ENCODE measurements at regions not wholly inside any gene's neighbourhood (a gene's known extent, or its start where the extent isn't known, plus 50 kb on each side); places are given as distances from the start of the nearest gene placed in this dataset.

DNA sequence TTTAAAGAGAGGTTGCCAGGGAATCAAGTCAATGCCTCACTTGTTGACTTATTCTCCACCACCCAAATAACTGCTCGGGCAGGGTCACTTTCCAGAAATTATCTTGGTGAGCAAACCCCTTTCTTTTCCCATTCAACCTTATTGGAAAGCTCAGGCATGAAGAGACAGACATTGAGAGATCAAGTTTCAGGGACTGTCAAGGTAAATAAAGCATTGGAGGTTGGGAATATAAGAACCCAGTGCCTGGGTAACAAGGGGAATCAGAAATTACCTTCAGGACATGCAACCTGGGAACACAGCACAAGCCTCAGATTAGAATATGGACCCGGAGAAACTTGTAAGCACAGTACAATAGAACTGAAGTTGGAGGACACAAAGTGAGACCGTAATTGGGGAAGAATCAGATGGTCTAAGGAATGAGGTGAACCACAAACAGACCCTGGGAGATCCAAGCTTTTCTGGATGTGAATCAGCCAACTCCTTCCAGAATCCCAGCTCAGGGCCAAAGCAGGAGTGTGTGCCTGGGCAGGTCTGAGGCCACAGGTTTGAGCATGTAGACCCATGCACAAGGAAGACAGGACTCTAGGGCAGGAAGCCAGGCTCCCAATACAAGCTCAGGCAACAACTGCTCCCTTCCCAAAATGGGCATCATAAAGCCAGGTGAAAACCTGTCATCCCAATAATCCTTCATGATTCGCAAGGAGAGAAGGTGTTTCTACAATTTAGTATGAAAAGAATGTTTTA lies 512.8 kb downstream of the MAFB start:
- TF ChIP-seq POLR2A (IDR thresholded peaks at IDR 0.05) (no peak), EP300 (IDR thresholded peaks at IDR 0.05) (no peak)
- TF ChIP-seq, protein P1, sequence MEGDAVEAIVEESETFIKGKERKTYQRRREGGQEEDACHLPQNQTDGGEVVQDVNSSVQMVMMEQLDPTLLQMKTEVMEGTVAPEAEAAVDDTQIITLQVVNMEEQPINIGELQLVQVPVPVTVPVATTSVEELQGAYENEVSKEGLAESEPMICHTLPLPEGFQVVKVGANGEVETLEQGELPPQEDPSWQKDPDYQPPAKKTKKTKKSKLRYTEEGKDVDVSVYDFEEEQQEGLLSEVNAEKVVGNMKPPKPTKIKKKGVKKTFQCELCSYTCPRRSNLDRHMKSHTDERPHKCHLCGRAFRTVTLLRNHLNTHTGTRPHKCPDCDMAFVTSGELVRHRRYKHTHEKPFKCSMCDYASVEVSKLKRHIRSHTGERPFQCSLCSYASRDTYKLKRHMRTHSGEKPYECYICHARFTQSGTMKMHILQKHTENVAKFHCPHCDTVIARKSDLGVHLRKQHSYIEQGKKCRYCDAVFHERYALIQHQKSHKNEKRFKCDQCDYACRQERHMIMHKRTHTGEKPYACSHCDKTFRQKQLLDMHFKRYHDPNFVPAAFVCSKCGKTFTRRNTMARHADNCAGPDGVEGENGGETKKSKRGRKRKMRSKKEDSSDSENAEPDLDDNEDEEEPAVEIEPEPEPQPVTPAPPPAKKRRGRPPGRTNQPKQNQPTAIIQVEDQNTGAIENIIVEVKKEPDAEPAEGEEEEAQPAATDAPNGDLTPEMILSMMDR (IDR thresholded peaks at IDR 0.05): no peak
- H3K4me1 ChIP-seq: no peaks in the 10 kb centered on the region
- H3K27me3 ChIP-seq: peaks cover 0 to 10% (median 0%) of the 10 kb centered on the region in 3 donors
- H3K4me3 ChIP-seq: no peak overlapping the region
- no peak overlapping the region for H3K27ac ChIP-seq
- intact Hi-C loops (cut with DNase I; ENCODE audit: low total_unique reads): no loop called here
- H3K36me3 ChIP-seq: no peaks in the 10 kb centered on the region
- no peak for DNase-seq
- no peaks in the 10 kb centered on the region for H3K9me3 ChIP-seq
- WGBS, 5 donors: 75 to 85% (median 80%) methylated on average over 4 of the region's 4 CpGs

DNA sequence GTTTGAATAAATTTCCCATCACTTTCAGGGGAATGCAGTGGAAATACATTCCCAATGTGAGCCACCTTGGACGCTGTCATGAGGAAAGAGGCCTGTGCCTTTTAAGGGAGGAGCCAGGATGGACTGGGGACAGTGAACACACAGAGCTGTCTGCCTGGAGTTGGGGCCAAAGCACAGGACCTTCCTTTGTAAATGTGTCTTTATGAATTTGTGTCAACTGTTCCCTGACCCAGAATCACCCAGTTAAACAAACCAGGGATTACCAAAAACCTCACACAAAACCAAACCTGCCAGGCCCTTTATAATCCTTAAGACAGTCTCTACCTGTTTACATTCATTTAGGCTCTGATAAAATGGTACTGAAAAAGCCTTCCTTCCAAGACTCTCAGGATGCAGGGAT lies 513.7 kb downstream of the MAFB start:
- Histone ChIP-seq H3K4me3 (no peak overlapping the region), H3K27me3 (peaks cover 0 to 10% (median 0%) of the 10 kb centered on the region in 3 donors), H3K4me1 (no peaks in the 10 kb centered on the region), H3K9me3 (no peaks in the 10 kb centered on the region), H3K36me3 (no peaks in the 10 kb centered on the region), H3K27ac (no peak overlapping the region)
- TF ChIP-seq EP300 (IDR thresholded peaks at IDR 0.05) (no peak), POLR2A (IDR thresholded peaks at IDR 0.05) (no peak), POLR2AphosphoS5 (IDR thresholded peaks at IDR 0.05) (no peak)
- TF ChIP-seq, protein P1 (IDR thresholded peaks at IDR 0.05): no peak
- intact Hi-C loops (cut with DNase I; ENCODE audit: low total_unique reads): no loop called here
- DNase-seq: no peak
- WGBS, 5 donors: 65 to 87% (median 75%) methylated on average over 1 of the region's 1 CpG

DNA sequence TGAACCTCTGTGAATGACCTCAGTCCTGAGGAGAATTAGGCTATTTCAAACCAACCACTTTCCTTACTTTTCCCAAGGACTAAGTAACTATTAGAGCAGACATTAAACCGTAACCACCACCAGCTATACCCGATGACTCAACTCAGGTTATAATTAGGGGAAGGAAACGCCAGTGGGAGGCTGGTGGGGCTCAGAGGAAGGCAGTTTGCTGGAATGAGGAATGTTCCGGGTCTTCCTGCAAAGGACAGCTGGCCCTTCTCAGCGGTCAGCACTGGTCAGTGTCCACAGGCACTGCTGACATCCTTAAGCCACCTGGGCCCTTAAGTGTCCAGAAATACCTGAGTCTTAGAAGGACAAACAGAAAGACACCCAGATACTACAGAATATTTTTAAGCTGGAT lies 515.2 kb downstream of the MAFB start:
- no peak overlapping the region for H3K4me3 ChIP-seq

DNA sequence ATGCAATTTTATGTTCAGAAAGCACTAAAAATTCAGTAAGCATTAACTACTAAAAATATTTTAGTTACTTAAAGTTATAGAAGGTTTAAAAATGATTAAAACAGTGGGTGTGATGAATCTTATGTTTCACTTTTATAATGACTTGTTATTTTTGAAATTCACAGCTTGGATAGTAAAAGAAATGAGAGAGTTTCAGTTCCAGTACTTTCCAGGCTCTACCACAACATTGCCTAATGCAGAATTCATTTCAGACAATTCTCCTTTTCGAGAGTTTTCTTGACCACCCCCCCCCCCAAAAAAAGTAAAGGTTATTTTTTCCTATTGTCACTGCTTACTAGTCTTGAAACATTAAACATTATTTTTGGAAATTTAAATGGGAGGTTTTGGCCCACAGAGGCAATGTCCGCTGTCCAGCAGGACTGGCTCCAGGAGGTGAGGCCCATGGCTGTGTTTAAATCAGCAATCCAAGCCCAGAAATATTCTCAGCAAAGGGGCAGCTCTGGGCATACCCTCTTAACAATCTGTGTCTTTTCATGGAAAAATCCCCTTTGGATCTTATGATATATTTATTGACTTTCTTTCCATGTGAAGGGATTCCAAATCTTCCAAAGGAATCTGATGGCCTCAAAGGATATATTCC lies 519.9 kb downstream of the MAFB start:
- 48 to 80% (median 72%) methylated on average over 2 of the region's 2 CpGs for WGBS, 5 donors
- Histone ChIP-seq H3K36me3 (no peaks in the 10 kb centered on the region), H3K4me1 (no peaks in the 10 kb centered on the region), H3K27me3 (no peaks in the 10 kb centered on the region), H3K4me3 (no peak overlapping the region), H3K9me3 (no peaks in the 10 kb centered on the region), H3K27ac (no peak overlapping the region)
- no peak for DNase-seq
- TF ChIP-seq POLR2A (IDR thresholded peaks at IDR 0.05): no peak
- no peak for TF ChIP-seq POLR2AphosphoS5 (IDR thresholded peaks at IDR 0.05)
- TF ChIP-seq EP300 (IDR thresholded peaks at IDR 0.05): no peak
- TF ChIP-seq, protein P1 (IDR thresholded peaks at IDR 0.05): no peak
- intact Hi-C loops (cut with DNase I; ENCODE audit: low total_unique reads): no loop called here

More for the DNA sequence above, 515.2 kb downstream of the MAFB start:
- Histone ChIP-seq H3K9me3 (no peaks in the 10 kb centered on the region), H3K27ac (no peak overlapping the region), H3K4me1 (no peaks in the 10 kb centered on the region), H3K27me3 (peaks cover 0 to 10% (median 0%) of the 10 kb centered on the region in 3 donors), H3K36me3 (no peaks in the 10 kb centered on the region)
- DNase-seq: no peak
- intact Hi-C loops (cut with DNase I; ENCODE audit: low total_unique reads): no loop called here
- 51 to 65% (median 59%) methylated on average over 5 of the region's 5 CpGs for WGBS, 5 donors
- TF ChIP-seq POLR2AphosphoS5 (IDR thresholded peaks at IDR 0.05) (no peak), POLR2A (IDR thresholded peaks at IDR 0.05) (no peak), EP300 (IDR thresholded peaks at IDR 0.05) (no peak)
- TF ChIP-seq, protein P1 (IDR thresholded peaks at IDR 0.05): no peak

Data from stomach (tissue), 8 donors.